Neural progenitor cell (in vitro differentiated cells): ENCODE measurements at regions not wholly inside any gene's neighbourhood (a gene's known extent, or its start where the extent isn't known, plus 50 kb on each side); places are given as distances from the start of the nearest gene placed in this dataset.

Source experiments
- EZH2 ChIP-seq: fragments of 200-600 bp; sonication (generic); IDR thresholded peaks from 2 replicates; pipeline ENCODE4 v1.6.1; 2017; ENCODE audit warnings: antibody characterized with exemption, mild to moderate bottlenecking, moderate library complexity
- EZH2phosphoT487 ChIP-seq: fragments of 200-600 bp; sonication (generic); IDR thresholded peaks from 2 replicates; pipeline ENCODE4 v1.6.1; 2017; ENCODE audit warnings: antibody characterized with exemption
- TF ChIP-seq, protein P1 (sequence below): fragments of 200-600 bp; sonication (generic); IDR thresholded peaks from 2 replicates; pipeline ENCODE4 v1.5.1; 2017; ENCODE audit warnings: antibody characterized with exemption, mild to moderate bottlenecking

DNA sequence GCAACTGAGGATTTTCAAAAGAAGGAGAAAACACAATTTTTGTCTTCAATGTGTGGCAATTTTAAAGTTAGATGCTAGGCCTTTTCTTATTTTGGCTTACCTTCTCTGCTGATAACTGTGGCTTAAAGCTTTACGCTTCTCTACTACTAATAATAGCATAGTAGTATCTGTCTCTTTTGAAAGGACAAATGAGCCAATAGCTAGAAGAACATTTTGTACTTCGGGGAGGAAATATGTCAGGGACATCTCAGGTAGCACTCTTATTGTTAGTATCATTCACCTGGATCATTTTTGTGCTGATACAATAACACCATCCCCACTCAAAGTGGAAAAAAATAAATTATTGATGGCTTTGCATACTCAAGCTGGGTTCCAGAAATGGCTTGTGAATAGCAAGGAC lies 586.1 kb upstream of the TBL1XR1 start:
- TF ChIP-seq, protein P1, sequence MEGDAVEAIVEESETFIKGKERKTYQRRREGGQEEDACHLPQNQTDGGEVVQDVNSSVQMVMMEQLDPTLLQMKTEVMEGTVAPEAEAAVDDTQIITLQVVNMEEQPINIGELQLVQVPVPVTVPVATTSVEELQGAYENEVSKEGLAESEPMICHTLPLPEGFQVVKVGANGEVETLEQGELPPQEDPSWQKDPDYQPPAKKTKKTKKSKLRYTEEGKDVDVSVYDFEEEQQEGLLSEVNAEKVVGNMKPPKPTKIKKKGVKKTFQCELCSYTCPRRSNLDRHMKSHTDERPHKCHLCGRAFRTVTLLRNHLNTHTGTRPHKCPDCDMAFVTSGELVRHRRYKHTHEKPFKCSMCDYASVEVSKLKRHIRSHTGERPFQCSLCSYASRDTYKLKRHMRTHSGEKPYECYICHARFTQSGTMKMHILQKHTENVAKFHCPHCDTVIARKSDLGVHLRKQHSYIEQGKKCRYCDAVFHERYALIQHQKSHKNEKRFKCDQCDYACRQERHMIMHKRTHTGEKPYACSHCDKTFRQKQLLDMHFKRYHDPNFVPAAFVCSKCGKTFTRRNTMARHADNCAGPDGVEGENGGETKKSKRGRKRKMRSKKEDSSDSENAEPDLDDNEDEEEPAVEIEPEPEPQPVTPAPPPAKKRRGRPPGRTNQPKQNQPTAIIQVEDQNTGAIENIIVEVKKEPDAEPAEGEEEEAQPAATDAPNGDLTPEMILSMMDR, result no peak
- TF ChIP-seq EZH2phosphoT487 (no peak), EZH2 (no peak)
